ENCODE measurements at regions not wholly inside any gene's neighbourhood (a gene's known extent, or its start where the extent isn't known, plus 50 kb on each side); places are given as distances from the start of the nearest gene placed in this dataset.

GRCh38 chr2:224185023-224185601 is 146.0 kb upstream of the SERPINE2 start:
- no peak for TF ChIP-seq SMARCA5 (IDR thresholded peaks at IDR 0.05)
- TF ChIP-seq, protein P1, sequence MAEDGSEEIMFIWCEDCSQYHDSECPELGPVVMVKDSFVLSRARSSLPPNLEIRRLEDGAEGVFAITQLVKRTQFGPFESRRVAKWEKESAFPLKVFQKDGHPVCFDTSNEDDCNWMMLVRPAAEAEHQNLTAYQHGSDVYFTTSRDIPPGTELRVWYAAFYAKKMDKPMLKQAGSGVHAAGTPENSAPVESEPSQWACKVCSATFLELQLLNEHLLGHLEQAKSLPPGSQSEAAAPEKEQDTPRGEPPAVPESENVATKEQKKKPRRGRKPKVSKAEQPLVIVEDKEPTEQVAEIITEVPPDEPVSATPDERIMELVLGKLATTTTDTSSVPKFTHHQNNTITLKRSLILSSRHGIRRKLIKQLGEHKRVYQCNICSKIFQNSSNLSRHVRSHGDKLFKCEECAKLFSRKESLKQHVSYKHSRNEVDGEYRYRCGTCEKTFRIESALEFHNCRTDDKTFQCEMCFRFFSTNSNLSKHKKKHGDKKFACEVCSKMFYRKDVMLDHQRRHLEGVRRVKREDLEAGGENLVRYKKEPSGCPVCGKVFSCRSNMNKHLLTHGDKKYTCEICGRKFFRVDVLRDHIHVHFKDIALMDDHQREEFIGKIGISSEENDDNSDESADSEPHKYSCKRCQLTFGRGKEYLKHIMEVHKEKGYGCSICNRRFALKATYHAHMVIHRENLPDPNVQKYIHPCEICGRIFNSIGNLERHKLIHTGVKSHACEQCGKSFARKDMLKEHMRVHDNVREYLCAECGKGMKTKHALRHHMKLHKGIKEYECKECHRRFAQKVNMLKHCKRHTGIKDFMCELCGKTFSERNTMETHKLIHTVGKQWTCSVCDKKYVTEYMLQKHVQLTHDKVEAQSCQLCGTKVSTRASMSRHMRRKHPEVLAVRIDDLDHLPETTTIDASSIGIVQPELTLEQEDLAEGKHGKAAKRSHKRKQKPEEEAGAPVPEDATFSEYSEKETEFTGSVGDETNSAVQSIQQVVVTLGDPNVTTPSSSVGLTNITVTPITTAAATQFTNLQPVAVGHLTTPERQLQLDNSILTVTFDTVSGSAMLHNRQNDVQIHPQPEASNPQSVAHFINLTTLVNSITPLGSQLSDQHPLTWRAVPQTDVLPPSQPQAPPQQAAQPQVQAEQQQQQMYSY (CRISPR knock-in tag; IDR thresholded peaks at IDR 0.05), result no peak
- no peak for TF ChIP-seq HDAC6 (IDR thresholded peaks at IDR 0.05; ENCODE audit: unreplicated experiment)

Measured in GM12878 (cell line).